Stimulated activated CD4-positive, alpha-beta T cell treated with anti-CD3 and anti-CD28 coated beads, Interleukin-12 subunit alpha, Interleukin-12 subunit beta, amount 100 ng/mL, for 48 hours (primary cell): ENCODE measurements at regions not wholly inside any gene's neighbourhood (a gene's known extent, or its start where the extent isn't known, plus 50 kb on each side); places are given as distances from the start of the nearest gene placed in this dataset.

ENCODE experiments used
- DNase-seq, 3 donors: peaks; one replicate each; pipeline ENCODE4 v3.0.0-alpha.2; 2020; ENCODE audit warnings: low read depth in 2 of 3, low spot score in 1 of 3

DNA sequence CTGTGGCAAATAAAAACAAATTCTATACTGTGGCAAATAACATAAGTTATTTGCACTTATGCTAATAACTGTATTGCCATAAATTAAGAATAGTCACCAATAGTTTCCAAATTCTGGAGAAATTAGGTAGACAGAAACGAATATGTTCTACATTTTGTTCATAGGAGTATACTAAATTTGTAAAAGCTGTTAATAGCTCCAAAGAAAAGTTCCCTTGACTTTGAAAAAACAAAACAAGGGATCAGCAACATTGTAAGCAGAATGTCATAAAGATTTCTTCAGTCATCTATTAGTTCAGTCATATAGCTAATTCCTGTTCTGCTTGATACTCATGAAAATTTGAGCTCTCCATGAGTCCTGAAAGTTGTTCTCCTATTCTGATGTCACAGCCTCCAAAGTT lies 1472.8 kb downstream of the C4orf33 start:
- no peak for DNase-seq

DNA sequence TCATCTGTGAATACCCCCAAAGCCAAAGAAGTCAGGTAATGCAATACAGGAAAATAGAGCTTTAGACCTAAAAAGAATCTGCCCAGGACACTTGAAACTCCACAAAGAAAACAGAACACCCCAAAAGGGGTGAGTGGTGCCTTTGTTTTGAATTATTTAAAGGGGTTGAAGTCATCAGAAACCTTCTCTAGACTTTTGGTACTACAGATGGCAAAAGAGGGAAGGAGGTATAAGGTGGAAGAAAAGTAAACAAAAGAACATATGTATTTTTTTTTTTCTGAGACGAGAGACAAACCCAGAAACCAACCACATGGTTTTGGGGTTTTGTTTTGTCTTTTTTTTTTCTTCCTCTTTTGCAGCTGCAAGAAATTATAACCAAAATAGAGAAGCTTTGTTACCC lies 1477.8 kb downstream of the C4orf33 start:
- DNase-seq: no peak

DNA sequence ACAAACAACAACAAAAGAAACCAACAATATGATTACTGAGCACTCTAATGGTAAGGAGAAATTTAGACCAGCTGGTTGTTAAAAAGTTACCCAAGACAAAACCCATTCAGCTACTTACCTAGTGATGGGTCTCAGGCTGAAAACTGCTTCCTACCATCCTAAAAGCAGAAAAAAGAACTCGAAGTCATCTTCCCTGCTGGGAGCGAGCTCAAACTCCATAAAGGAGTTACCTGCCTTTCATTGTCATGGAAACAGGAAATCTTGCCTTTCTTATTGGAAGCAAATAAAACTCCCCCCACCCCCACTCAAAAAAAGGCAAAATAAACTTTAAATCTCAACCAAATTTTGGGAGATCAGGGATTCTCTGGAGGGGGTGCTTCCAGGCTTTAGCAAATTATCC lies 1478.3 kb downstream of the C4orf33 start:
- DNase-seq: no peak

DNA sequence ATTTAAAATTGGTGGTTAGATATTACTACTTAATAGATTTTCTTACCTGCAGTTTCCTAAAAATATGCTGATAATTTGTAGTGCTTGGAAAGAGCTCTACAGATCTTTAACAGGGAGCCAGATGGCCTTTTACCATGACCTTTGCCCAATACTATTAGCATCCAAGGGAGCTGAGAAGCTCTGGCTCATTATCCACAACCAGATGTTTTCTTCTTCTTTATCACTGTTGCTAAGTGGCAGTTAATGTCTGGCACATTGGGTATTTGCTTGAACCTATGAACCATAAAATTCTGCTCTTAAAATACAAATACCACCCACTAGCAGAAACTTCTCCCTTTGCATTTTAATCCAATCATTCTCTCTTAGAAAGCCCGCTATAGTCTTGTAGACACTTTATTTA lies 1480.3 kb downstream of the C4orf33 start:
- DNase-seq: no peak

DNA sequence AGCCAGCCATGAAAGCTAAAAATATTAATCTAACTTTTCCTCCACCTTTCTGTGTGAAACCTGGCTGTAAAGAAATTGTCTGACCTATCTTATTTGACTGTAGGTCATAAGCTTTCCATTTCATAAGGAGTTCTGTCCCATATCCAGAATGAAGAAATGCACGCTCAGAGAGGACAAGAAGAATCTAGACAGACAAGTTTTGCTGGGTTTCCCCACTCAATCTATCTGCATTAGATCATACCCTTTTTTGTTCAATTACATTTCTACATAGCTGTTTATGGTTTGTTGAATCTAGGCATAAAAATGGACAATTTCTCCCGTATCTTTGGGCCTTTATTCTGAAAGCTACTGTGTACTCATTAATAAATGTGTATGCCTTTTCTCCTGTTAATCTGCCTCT lies 1495.1 kb downstream of the C4orf33 start:
- no peak for DNase-seq

DNA sequence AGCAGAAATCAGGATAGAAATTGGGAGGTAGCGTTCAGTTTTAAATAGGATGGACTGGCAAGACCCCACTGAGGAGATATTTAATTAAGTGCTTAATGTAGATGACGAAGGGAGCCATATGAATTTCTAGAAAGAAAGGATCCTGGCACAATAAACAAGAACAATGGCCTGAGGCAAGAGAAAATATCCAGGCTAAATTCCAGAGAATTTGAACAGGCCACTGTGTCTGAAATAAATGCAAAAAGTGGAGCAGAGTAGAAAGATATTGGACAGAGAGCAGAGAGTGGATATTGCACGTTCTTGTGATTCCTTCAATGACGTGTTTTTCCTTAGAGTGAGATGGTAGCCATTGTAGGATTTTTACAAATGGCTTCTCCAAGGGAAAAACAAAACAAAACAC lies 1504.8 kb downstream of the C4orf33 start:
- no peak for DNase-seq

DNA sequence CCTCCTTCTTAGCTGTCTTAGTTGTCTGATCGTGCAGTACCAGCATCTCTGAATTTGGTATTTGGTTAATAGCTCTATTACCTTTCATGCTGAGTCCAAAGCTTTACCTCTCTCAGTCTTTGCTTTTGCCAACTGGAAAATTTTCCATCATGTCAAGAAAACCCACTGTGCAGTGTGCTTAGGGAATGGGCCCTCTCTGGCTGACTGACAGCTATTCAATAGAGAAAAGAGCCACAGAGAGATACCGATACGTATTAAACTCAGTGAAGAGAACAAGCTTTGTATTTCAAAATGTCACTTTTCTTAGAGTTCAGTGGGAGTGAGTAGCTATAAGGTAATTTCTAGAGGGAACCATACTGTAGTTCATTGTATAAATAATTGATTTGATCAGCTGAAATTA lies 1507.1 kb downstream of the C4orf33 start:
- DNase-seq: no peak

DNA sequence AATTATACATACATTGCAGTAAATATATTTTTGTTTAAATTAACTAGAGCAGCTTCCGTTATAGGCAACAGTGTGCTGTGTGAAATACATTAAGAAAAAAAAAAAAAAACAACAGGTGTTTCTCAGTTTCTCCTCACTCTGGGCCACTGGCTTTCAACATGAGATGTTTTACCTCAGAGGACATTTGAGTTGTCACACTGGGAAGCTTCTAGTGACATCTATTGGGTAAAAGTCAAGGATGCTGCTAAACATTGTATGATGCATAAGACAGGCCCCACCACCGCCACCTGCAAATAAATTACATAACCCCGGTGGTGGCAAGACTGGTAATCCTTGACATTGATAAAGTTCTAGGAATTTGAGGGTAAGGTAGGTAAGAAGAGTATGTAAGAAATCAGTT lies 1512.2 kb downstream of the C4orf33 start:
- no peak for DNase-seq

DNA sequence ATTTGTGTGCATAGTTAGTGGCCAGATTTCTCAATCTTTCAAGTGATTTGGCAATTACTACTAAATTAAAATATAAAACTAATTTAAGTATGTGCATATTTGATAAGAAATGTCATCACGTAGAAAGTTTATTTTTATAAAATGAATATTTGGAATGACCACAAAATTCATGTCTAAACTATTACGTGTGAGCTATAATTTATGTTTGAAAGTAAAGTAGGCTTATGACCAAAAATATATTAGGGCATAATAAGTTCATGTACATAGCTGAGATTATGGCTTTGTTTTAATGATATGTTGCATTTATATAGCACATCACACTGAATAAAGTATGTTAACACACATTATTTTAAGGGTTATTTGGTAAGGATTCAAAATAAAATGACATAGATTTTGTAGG lies 1532.6 kb downstream of the C4orf33 start:
- no peak for DNase-seq

DNA sequence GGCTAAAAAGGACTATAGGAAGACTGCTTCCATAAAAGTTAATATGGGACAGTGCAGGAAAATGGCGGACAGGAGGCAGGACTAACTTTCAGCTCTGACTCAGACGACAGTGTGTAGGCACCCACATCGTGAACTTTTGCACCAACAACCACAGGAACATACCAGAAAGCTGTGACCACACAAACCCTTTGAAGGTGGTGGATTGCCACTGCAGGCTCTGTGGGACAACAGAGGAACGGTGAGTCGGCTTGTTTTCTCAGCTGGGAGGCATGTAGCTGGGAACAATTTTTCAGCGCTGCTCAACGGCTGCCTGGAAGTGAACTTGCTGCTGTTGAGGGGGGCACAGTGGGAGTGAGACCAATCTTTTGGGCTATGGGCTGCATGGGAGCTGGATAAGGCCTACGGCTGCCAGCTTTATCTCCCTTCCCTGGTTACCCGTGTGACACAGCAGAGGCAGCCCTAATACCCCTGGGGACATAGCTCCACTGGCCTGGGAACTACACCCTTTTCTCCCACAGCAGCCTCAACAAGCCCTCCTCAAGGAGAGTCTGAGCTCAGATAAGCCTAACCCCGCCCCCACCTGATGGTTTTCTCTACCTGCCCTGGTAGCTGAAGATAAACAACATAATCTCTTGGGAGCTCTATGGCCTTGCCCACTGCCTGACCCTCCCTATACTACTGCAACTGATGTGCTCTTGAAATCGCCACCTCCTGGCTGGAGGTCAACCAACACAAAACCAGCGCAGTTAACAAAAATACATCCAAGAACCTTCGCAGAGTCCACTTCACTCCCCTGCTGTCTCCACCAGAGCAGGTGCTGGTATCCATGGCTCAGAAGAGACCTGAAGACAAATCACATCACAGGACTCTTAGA lies 1537.0 kb downstream of the C4orf33 start:
- DNase-seq: no peak

DNA sequence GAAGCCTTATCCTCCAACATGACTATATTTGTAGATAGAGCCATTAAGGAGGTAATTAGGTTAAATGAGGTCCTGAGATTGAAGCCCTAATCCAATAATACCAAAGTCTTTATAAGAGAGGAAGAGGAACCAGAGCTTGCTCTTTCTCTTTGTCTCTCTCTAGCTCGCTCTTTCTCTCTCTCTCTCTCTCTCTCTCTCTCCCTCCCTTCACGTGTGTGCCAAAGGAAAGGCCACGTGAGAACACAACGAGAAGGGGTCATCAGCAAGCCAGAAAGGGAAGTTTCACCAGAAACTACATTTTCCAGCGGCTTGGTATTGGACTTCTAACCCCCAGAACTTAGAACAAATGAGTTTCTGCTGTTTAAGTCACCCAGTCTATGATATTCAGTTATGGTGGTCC lies 1540.5 kb downstream of the C4orf33 start:
- DNase-seq: no peak

DNA sequence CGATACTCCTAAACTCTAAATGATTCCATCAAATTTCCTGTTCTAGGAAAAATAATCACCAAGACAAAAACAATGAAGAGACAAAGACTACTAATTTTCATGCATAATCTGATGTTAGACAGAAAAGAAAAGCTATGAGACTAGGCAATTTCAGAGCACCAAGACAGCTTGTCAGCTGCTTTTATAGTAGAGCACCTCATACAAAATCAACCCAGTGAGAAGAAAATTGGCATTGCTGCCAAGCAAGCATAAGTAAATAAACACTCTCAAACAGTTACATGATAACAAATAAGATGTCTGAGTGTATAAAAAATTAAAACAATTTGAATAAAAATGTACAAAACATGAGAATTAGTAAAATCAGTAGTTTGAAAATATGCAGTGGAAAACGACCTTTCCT lies 1544.6 kb downstream of the C4orf33 start:
- no peak for DNase-seq

DNA sequence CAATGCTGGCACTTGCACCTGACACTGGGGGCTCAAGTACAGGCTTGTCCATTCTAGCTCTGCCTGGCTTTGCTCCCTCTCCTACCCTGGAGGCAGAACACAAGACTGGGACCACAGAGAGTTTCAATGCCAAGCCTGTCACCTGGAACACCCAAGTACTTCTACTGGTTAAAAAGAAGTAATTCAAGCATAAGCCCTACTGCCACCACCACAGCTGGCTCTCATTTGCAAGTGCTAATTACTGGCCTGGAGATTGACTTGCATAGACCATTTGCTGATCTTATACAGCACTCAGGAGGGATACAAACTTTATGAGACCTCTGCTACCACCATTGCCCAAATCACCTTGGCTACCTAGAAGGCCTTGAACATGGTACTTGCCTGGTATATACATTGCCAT lies 1550.9 kb downstream of the C4orf33 start:
- no peak for DNase-seq

DNA sequence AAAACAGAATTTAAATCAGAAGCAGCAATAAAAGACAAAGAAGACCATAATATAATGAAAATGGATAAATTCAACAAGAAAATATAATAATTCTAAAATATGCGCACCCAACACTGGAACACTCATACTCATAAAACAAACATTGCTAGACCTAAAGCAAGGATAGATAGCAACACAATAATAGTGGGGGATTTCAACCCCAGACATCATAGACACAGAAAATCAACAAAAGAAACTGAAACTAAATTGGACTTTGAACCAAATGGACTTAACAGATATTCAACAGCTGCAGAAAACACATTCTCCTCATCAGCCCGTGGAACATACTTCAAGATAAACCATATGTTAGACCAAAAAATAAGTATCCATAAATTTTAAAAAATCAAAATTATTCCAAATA lies 1552.6 kb downstream of the C4orf33 start:
- no peak for DNase-seq

DNA sequence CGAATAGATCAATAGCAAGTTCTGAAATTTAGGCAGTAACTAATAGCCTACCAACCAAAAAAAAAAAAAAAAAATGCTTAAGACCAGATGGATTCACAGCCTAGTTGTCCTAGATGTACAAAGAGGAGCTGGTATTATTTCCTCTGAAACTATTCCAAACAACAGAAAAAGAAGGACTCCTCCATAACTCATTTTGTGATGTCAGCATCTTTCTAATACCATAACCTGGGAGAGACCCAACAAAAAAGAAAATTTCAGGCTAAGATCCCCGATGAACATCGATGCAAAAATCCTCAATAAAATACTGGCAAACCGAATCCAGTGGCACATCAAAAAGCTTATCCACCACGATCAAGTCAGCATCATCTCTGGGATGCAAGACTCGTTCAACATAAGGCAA lies 1557.9 kb downstream of the C4orf33 start:
- no peak for DNase-seq

DNA sequence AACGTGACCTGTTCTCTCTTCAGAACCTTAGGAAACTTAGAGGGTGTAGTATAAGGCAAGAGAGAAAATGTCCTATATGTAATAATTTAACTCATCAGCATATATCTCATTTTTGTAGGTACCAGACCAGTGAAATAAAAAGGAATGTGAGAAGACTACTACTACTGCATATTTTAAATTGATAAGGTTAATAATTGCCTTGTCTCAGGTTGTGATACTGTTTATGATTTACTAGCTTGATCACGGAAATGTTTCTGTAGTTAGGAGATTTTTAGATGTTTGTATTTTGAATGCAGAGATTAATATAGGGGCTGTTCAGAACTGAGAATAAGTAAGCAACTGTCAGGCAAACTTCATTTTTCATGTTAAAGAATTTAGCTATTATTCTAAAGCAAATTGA lies 1563.4 kb downstream of the C4orf33 start:
- no peak for DNase-seq

DNA sequence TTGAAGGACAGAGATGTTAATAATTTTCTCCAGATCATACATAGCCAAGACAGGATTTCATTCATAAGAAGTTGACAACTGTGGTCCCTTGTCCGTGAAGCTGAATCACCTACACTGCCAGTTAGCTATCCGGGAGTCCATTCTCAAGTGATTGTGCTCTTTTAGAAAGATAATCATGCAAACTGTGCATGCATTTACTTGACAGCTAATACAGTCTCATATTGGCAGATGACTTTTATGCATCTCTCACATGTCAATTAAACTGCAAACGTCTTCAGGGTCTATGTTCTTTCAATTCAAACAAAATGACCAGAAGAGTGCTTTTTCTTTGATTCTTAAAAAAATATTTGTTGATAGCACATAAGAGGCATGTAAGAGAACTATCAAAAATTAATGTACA lies 1572.9 kb downstream of the C4orf33 start:
- no peak for DNase-seq

DNA sequence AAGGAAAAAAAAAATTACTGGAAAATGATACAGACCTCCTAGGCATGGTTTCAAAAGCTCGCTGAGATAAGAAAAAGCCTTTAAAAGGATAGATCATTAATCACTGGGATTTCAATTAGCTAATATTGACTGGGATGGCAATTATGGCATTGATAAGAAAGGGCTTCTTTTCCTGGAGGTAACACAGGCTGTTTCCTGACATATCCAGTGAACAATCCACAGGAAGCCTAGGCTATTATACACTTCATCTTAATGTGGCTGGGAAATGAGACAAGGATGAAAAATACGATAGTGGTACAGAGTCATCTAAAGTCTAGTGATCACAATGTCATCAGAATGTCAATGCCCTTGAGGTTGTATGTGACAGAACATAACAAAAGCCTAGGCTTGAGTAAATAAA lies 1579.3 kb downstream of the C4orf33 start:
- no peak for DNase-seq

DNA sequence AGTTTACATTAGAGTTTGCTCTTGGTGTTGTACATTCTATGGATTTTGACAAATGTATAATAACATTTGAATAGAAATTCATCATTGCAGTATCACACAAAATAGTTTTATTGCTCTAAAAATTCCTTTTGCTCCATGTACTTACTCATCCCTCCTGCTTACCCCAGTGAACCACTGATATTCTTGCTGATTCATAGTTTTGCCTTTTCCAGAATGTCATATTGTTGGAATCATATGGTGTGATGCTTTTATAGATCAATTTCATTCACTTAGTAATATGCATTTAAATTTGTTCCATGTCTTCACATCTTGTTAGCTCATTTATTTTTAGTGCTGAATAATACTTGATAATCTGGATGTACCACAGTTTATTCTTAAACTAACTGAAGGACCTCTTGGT lies 1593.2 kb downstream of the C4orf33 start:
- no peak for DNase-seq

DNA sequence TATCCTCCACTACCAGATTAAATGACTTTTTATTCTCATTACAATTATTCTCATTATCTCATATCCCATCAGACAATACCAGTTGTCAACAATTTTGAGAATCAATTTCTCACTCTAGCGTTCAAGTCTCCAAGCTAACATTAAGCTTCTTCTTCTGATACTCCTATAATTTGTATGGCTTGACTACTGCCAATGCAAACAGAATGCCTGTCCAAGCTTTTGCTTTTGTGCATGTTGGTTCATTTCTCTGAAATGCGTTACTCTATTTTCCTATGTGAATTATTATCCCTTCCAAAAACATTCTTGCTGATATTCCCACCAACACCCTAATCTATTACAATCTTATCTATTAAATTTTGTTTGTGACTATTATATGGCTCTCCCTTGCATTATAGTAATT lies 1602.3 kb downstream of the C4orf33 start:
- no peak for DNase-seq

DNA sequence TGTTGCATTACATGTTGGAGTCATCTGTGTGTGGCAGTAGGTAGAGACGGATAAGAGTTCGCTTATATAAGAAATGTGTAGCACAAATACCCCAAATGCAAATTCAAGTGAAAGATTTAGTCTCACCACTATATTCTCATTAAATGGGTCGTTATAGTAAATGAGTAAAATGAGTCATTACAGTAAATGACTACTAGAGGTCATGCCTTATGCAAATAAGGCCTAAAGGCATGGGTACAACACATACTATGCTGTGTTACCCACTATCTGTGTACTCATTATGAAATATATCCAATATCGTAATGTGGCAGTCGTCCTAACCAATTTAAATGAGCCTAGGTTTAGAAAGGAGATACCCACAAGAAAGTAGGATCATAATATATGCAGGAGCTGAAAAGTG lies 1603.1 kb downstream of the C4orf33 start:
- no peak for DNase-seq

DNA sequence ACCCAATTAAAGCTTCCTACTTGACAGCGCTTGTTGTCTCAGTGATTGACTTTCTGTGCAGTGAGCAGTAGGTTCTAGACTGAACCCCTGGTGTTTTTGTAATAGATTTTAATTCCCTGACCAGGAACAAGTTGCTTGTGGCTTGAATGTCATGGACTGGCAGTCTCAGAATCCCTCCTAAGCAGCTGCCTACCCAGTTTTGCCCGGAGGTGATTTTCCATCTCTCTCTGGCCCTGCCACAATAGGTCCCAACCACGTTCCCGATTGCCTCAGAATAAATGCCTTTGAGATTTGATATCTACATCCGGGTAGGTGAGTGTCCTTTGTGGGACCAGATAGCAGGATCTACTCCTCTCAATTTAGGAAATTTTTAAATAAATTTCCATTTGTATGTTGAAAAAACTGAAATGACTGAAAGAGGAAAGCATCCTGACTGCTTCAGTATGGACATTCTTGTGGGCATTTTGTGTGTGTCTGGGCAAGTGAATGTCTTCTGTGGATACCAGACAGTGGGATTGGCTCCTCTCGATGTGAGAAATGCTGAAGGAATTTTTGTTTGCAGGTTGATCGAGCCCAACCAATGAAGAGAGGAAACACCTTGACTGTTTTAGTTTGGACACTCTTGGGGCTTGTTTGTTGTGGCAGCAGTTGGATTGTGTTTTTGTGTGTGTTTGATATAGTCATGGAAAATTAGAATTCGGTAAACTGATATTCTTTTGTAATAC lies 1607.4 kb downstream of the C4orf33 start:
- no peak for DNase-seq

DNA sequence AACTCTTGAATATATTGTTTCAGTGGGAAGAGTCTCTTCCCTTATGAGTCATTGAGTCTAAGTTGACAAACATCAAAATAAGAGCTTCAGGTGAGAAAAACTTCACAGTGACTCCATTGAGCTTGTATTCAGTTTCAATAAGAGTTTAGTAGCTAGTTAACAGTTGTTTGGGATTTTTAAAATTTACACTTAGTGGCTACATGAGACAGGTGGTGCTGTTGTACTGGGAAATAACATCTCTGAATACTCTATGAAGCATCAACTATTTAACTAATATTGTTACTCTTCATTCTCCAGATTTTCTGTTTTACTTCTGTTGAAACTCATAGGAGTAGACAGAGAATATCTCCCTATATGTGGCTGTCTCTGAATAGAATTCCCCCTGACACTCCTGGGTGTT lies 1609.1 kb downstream of the C4orf33 start:
- DNase-seq: no peak
